Brain microvascular endothelial cell (primary cell): ENCODE measurements at regions not wholly inside any gene's neighbourhood (a gene's known extent, or its start where the extent isn't known, plus 50 kb on each side); places are given as distances from the start of the nearest gene placed in this dataset.

Experiments used
- DNase-seq: peaks from one replicate; pipeline ENCODE4 v3.0.0-alpha.2; 2020
- H3K27ac ChIP-seq: fragments of 250-450 bp; sonication (Bioruptor Pico); 2 replicates; pipeline ENCODE4 v1.5.1; 2020; ENCODE audit warnings: mild to moderate bottlenecking, moderate library complexity
- H3K27me3 ChIP-seq: fragments of 250-450 bp; sonication (Bioruptor Pico); replicated peaks from 2 replicates; pipeline ENCODE4 v1.5.1; 2020; ENCODE audit warnings: mild to moderate bottlenecking
- H3K36me3 ChIP-seq: fragments of 250-450 bp; sonication (Bioruptor Pico); replicated peaks from 2 replicates; pipeline ENCODE4 v1.5.1; 2020; ENCODE audit warnings: mild to moderate bottlenecking
- H3K4me3 ChIP-seq: 2 replicates; pipeline ENCODE4 v1.5.1; 2011; ENCODE audit warnings: low read depth, mild to moderate bottlenecking, control low read depth, low read length, moderate library complexity
- CTCF ChIP-seq: IDR thresholded peaks from 2 replicates; pipeline ENCODE4 v1.5.1; 2011; ENCODE audit warnings: low read depth, mild to moderate bottlenecking, moderate library complexity, low read length, control low read depth, inconsistent platforms; ENCODE audit errors: missing control alignments
- in situ Hi-C: cut with HindIII; loops from 2 replicates; pipeline ENCODE4 v1.10.0; 2017; ENCODE audit warnings: low sequenced_read_pairs, low pct_ligation_motif_present

GRCh38 chr6:97863697-97864096 is 580.7 kb upstream of the MMS22L start:
- TF ChIP-seq CTCF, result no peak
- no peak for DNase-seq
- in situ Hi-C loops, result no loop called here

GRCh38 chr6:97864366-97864765 is 581.4 kb upstream of the MMS22L start:
- no peak overlapping the region for H3K27ac ChIP-seq
- no peaks in the 10 kb centered on the region for H3K36me3 ChIP-seq
- in situ Hi-C loops, result no loop called here
- H3K4me3 ChIP-seq, result no peak overlapping the region
- no peak for DNase-seq
- no peaks in the 10 kb centered on the region for H3K27me3 ChIP-seq
- TF ChIP-seq CTCF, result no peak

More at GRCh38 chr6:97863697-97864096, 580.7 kb upstream of the MMS22L start:
- H3K27ac ChIP-seq, result no peak overlapping the region
- no peaks in the 10 kb centered on the region for H3K27me3 ChIP-seq
- no peak overlapping the region for H3K4me3 ChIP-seq
- H3K36me3 ChIP-seq, result no peaks in the 10 kb centered on the region

GRCh38 chr6:97864826-97865225 is 581.8 kb upstream of the MMS22L start:
- TF ChIP-seq CTCF, result no peak
- no peak for DNase-seq

GRCh38 chr6:97865612-97866011 is 582.6 kb upstream of the MMS22L start:
- H3K4me3 ChIP-seq, result no peak overlapping the region
- no peak overlapping the region for H3K27ac ChIP-seq
- H3K36me3 ChIP-seq, result no peaks in the 10 kb centered on the region
- DNase-seq, result no peak
- no peaks in the 10 kb centered on the region for H3K27me3 ChIP-seq
- no peak for TF ChIP-seq CTCF
- in situ Hi-C loops, result no loop called here

More at GRCh38 chr6:97864826-97865225, 581.8 kb upstream of the MMS22L start:
- Histone ChIP-seq H3K27ac (no peak overlapping the region), H3K4me3 (no peak overlapping the region), H3K27me3 (no peaks in the 10 kb centered on the region), H3K36me3 (no peaks in the 10 kb centered on the region)
- in situ Hi-C loops, result no loop called here

GRCh38 chr6:97866616-97867015 is 583.6 kb upstream of the MMS22L start:
- DNase-seq, result no peak
- Histone ChIP-seq H3K27ac (no peak overlapping the region), H3K27me3 (no peaks in the 10 kb centered on the region), H3K36me3 (no peaks in the 10 kb centered on the region), H3K4me3 (no peak overlapping the region)
- TF ChIP-seq CTCF, result no peak
- in situ Hi-C loops, result no loop called here

GRCh38 chr6:97867177-97867576 is 584.2 kb upstream of the MMS22L start:
- TF ChIP-seq CTCF, result no peak
- Histone ChIP-seq H3K27ac (no peak overlapping the region), H3K36me3 (no peaks in the 10 kb centered on the region), H3K4me3 (no peak overlapping the region), H3K27me3 (no peaks in the 10 kb centered on the region)
- no peak for DNase-seq
- in situ Hi-C loops, result no loop called here
